ENCODE measurements at regions not wholly inside any gene's neighbourhood (a gene's known extent, or its start where the extent isn't known, plus 50 kb on each side); places are given as distances from the start of the nearest gene placed in this dataset.

GRCh38 chr6:103081876-103082630, 1688.5 kb downstream of the GRIK2 start:
- TF ChIP-seq POLR2A (IDR thresholded peaks at IDR 0.05; ENCODE audit: low read length) (no peak), GATA1 (IDR thresholded peaks at IDR 0.05; ENCODE audit: low read depth, low read length) (no peak)
